ENCODE measurements at regions not wholly inside any gene's neighbourhood (a gene's known extent, or its start where the extent isn't known, plus 50 kb on each side); places are given as distances from the start of the nearest gene placed in this dataset.

GRCh38 chr5:38009749-38010358 lies 170.0 kb upstream of the GDNF start:
- TF ChIP-seq, protein P1, sequence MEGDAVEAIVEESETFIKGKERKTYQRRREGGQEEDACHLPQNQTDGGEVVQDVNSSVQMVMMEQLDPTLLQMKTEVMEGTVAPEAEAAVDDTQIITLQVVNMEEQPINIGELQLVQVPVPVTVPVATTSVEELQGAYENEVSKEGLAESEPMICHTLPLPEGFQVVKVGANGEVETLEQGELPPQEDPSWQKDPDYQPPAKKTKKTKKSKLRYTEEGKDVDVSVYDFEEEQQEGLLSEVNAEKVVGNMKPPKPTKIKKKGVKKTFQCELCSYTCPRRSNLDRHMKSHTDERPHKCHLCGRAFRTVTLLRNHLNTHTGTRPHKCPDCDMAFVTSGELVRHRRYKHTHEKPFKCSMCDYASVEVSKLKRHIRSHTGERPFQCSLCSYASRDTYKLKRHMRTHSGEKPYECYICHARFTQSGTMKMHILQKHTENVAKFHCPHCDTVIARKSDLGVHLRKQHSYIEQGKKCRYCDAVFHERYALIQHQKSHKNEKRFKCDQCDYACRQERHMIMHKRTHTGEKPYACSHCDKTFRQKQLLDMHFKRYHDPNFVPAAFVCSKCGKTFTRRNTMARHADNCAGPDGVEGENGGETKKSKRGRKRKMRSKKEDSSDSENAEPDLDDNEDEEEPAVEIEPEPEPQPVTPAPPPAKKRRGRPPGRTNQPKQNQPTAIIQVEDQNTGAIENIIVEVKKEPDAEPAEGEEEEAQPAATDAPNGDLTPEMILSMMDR (IDR thresholded peaks at IDR 0.05; ENCODE audit: insufficient read depth, low read length), result no peak
- no peak overlapping the region for H3K4me3 ChIP-seq (ENCODE audit: low read depth, low read length)
- DNase-seq (ENCODE audit: low read depth), result no peak

- no peak for DNase-seq (ENCODE audit: low read depth)
- H3K4me3 ChIP-seq (ENCODE audit: low read depth, low read length), result no peak overlapping the region
- TF ChIP-seq, protein P1 (IDR thresholded peaks at IDR 0.05; ENCODE audit: insufficient read depth, low read length), result no peak
Measured at GRCh38 chr5:38008198-38008597, 168.4 kb upstream of the GDNF start.

- DNase-seq (ENCODE audit: low read depth), result no peak
- no peak overlapping the region for H3K4me3 ChIP-seq (ENCODE audit: low read depth, low read length)
- TF ChIP-seq, protein P1 (IDR thresholded peaks at IDR 0.05; ENCODE audit: insufficient read depth, low read length), result no peak
Measured at GRCh38 chr5:37999593-37999992, 159.8 kb upstream of the GDNF start.

DNA sequence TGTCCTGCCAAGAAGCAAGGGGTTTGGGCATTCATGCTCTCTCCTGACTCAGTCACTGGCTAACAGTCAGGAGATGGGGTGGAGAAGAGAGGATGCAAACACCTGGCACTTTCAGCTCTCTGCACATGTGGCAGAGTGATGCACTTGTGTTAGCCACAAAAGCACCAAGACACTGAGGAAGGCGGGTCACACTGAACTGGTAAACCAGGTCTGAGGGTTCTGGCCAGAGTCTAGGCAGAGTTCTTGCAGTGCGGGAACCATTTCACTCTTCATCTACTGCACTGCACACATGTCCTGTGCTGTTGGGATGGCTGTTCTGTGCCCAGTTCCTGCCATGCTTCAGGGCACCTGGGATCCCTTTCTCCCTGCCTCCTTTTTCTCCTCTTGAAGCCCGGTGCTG lies 157.1 kb upstream of the GDNF start:
- H3K4me3 ChIP-seq (ENCODE audit: low read depth, low read length), result no peak overlapping the region
- DNase-seq (ENCODE audit: low read depth), result no peak
- TF ChIP-seq, protein P1 (IDR thresholded peaks at IDR 0.05; ENCODE audit: insufficient read depth, low read length), result no peak

DNA sequence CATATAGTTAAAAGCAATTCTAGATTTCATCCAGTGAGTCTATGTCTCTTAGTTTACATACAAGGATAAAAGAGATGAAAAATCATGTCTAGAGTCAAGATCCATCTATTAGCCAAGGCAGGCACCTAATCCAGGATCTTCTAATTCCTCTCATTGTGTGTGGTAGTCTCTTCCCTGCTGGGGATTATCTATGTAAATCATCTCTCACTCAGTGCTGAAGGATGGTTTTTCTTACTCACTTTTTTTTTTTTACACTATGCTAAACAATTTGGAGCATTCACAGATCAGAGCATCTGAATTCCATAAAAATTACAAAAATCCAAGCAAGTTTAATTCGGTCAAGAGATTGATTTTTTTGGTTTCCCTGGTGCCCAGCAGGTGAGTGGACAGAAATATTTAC lies 154.9 kb upstream of the GDNF start:
- no peak overlapping the region for H3K4me3 ChIP-seq (ENCODE audit: low read depth, low read length)
- no peak for DNase-seq (ENCODE audit: low read depth)
- TF ChIP-seq, protein P1 (IDR thresholded peaks at IDR 0.05; ENCODE audit: insufficient read depth, low read length), result no peak

- no peak for DNase-seq (ENCODE audit: low read depth)
- TF ChIP-seq, protein P1 (IDR thresholded peaks at IDR 0.05; ENCODE audit: insufficient read depth, low read length), result no peak
- H3K4me3 ChIP-seq (ENCODE audit: low read depth, low read length), result no peak overlapping the region
Measured at GRCh38 chr5:37991301-37992299, 151.8 kb upstream of the GDNF start.

Measured in fibroblast of the aortic adventitia (primary cell).